ENCODE measurements at regions not wholly inside any gene's neighbourhood (a gene's known extent, or its start where the extent isn't known, plus 50 kb on each side); places are given as distances from the start of the nearest gene placed in this dataset.

GRCh38 chr2:185663811-185664210 lies 74.8 kb upstream of the FSIP2 start:
- Histone ChIP-seq H3K36me3 (replicated peaks in 1 of 2; ENCODE audit: control insufficient read depth in 1 of 2, insufficient read depth in 2 of 2, low read length in 1 of 2) (no peaks in the 10 kb centered on the region), H3K9ac (no peak overlapping the region), H3K27ac (ENCODE audit: low read depth in 2 of 2, low read length in 1 of 2) (no peak overlapping the region), H3K27me3 (ENCODE audit: insufficient read depth) (no peaks in the 10 kb centered on the region), H3F3A (replicated peaks; ENCODE audit: insufficient read depth) (no peaks in the 10 kb centered on the region), H3K9me2 (no peaks in the 10 kb centered on the region), H3K79me2 (ENCODE audit: insufficient read depth) (no peaks in the 10 kb centered on the region), H4K20me1 (ENCODE audit: insufficient read depth) (no peaks in the 10 kb centered on the region), H3K4me2 (no peak overlapping the region), H2AFZ (ENCODE audit: low read depth) (no peak overlapping the region), H3K4me3 (ENCODE audit: low read depth in 2 of 2, low read length in 1 of 2) (no peak overlapping the region), H3K4me1 (ENCODE audit: control insufficient read depth in 1 of 2, insufficient read depth in 2 of 2, low read depth in 1 of 2, low read length in 1 of 2) (no peaks in the 10 kb centered on the region), H3K9me3 (no peaks in the 10 kb centered on the region)
- ChIA-PET CTCF (no interaction called here), POLR2A (no interaction called here)
- WGBS (ENCODE audit: low lambda C conversion rate): 81% methylated on average over 1 of the region's 1 CpG
- no peak for DNase-seq
- TF ChIP-seq GATA2 (CRISPR knock-in tag; IDR thresholded peaks at IDR 0.05) (no peak), FOSL2 (IDR thresholded peaks at IDR 0.05; ENCODE audit: borderline replicate concordance, low read depth) (no peak), RXRA (IDR thresholded peaks at IDR 0.05; ENCODE audit: borderline replicate concordance, low read depth) (no peak), MEF2A (IDR thresholded peaks at IDR 0.05; ENCODE audit: borderline replicate concordance, low read depth) (no peak), RCOR1 (IDR thresholded peaks at IDR 0.05; ENCODE audit: low read length) (no peak), RFX5 (IDR thresholded peaks at IDR 0.05; ENCODE audit: low read length) (no peak)

GRCh38 chr2:185664384-185664783 lies 74.2 kb upstream of the FSIP2 start:
- H3K36me3 ChIP-seq (replicated peaks in 1 of 2; ENCODE audit: control insufficient read depth in 1 of 2, insufficient read depth in 2 of 2, low read length in 1 of 2): no peaks in the 10 kb centered on the region
- 64% methylated on average over 2 of the region's 2 CpGs for WGBS (ENCODE audit: low lambda C conversion rate)
- no peaks in the 10 kb centered on the region for H3F3A ChIP-seq (replicated peaks; ENCODE audit: insufficient read depth)
- no peak for TF ChIP-seq GATA2 (CRISPR knock-in tag; IDR thresholded peaks at IDR 0.05)
- no peak for TF ChIP-seq PBX3 (IDR thresholded peaks at IDR 0.05)
- no peak for TF ChIP-seq RFX5 (IDR thresholded peaks at IDR 0.05; ENCODE audit: low read length)
- no peak for TF ChIP-seq MXI1 (IDR thresholded peaks at IDR 0.05; ENCODE audit: low read depth, low read length)
- TF ChIP-seq JUND (IDR thresholded peaks at IDR 0.05): no peak
- no peak for TF ChIP-seq NFIC (IDR thresholded peaks at IDR 0.05; ENCODE audit: borderline replicate concordance)
- no peak for TF ChIP-seq RCOR1 (IDR thresholded peaks at IDR 0.05; ENCODE audit: low read length)
- no peak for TF ChIP-seq FOSL2 (IDR thresholded peaks at IDR 0.05; ENCODE audit: borderline replicate concordance, low read depth)
- TF ChIP-seq CTCF (IDR thresholded peaks at IDR 0.05): no peak
- TF ChIP-seq EZH2phosphoT487 (IDR thresholded peaks at IDR 0.05; ENCODE audit: borderline replicate concordance, low read depth): no peak
- no peak overlapping the region for H3K4me2 ChIP-seq
- no peak overlapping the region for H2AFZ ChIP-seq (ENCODE audit: low read depth)
- CTCF ChIA-PET: no interaction called here
- H3K27ac ChIP-seq (ENCODE audit: low read depth in 2 of 2, low read length in 1 of 2): no peak overlapping the region
- H3K4me3 ChIP-seq (ENCODE audit: low read depth in 2 of 2, low read length in 1 of 2): no peak overlapping the region
- no peaks in the 10 kb centered on the region for H3K4me1 ChIP-seq (ENCODE audit: control insufficient read depth in 1 of 2, insufficient read depth in 2 of 2, low read depth in 1 of 2, low read length in 1 of 2)
- POLR2A ChIA-PET: no interaction called here
- H3K9me2 ChIP-seq: no peaks in the 10 kb centered on the region
- no peaks in the 10 kb centered on the region for H3K27me3 ChIP-seq (ENCODE audit: insufficient read depth)
- H4K20me1 ChIP-seq (ENCODE audit: insufficient read depth): no peaks in the 10 kb centered on the region
- no peaks in the 10 kb centered on the region for H3K9me3 ChIP-seq
- no peaks in the 10 kb centered on the region for H3K79me2 ChIP-seq (ENCODE audit: insufficient read depth)
- H3K9ac ChIP-seq: no peak overlapping the region
- DNase-seq: no peak
